DND-41 (cell line): ENCODE measurements at regions not wholly inside any gene's neighbourhood (a gene's known extent, or its start where the extent isn't known, plus 50 kb on each side); places are given as distances from the start of the nearest gene placed in this dataset.

Experiments used
- CTCF ChIP-seq: IDR thresholded peaks from 2 replicates; pipeline ENCODE4 v1.5.1; 2012; ENCODE audit warnings: borderline replicate concordance, low read length, moderate library complexity, mild to moderate bottlenecking; ENCODE audit not compliant: poor library complexity, severe bottlenecking; ENCODE audit errors: extremely low read depth
- EZH2 ChIP-seq: IDR thresholded peaks from 3 replicates; pipeline ENCODE4 v1.6.1; 2012; ENCODE audit warnings: borderline replicate concordance, low read depth, mild to moderate bottlenecking, moderate library complexity, low read length, inconsistent platforms; ENCODE audit not compliant: severe bottlenecking

- TF ChIP-seq CTCF = no peak
- no peak for TF ChIP-seq EZH2
Measured at GRCh38 chr6:94813806-94814205, 763.5 kb upstream of the MANEA start.
